Activated CD8-positive, alpha-beta T cell treated with anti-CD3 and anti-CD28 coated beads, Interleukin-2, amount 10 ng/mL, durations not matched to agents 7 days and 5 days (primary cell): ENCODE measurements at regions not wholly inside any gene's neighbourhood (a gene's known extent, or its start where the extent isn't known, plus 50 kb on each side); places are given as distances from the start of the nearest gene placed in this dataset.
"Not testable (repeated sequence)": the region's sequence is repeated elsewhere in the genome, so short reads cannot be mapped to it uniquely, and the experiment has no call there.

Experiments used
- ATAC-seq: fragments of 150-1000 bp; cut with Tn5 transposase; one replicate; pipeline ENCODE4 v1.10.0; 2021; ENCODE audit warnings: moderate library complexity
- CTCF ChIA-PET: fragments of 350-600 bp; sonication (Branson Sonifier 250); formaldehyde crosslinking; loops from one replicate; lab custom pipeline; 2021; ENCODE audit warnings: antibody characterized with exemption; lab: Charles Lee
- POLR2A ChIA-PET: fragments of 350-600 bp; sonication (Branson Sonifier 250); formaldehyde crosslinking; loops from one replicate; lab custom pipeline; 2021; ENCODE audit warnings: antibody characterized with exemption; lab: Charles Lee
- DNase-seq: peaks from one replicate; pipeline ENCODE4 v3.0.0-alpha.2; 2020
- H3K27ac Mint-ChIP-seq: one replicate; pipeline ENCODE4 v1.8.0; 2021; ENCODE audit warnings: mild to moderate bottlenecking, mixed read lengths
- H3K27me3 Mint-ChIP-seq: one replicate; pipeline ENCODE4 v1.8.0; 2021; ENCODE audit warnings: low read depth, mixed read lengths
- H3K36me3 Mint-ChIP-seq: one replicate; pipeline ENCODE4 v1.8.0; 2021; ENCODE audit warnings: low read depth, mixed read lengths
- H3K4me1 Mint-ChIP-seq: one replicate; pipeline ENCODE4 v1.8.0; 2021; ENCODE audit warnings: low read depth, mixed read lengths
- H3K4me3 Mint-ChIP-seq: one replicate; pipeline ENCODE4 v1.8.0; 2021; ENCODE audit warnings: mild to moderate bottlenecking, mixed read lengths
- H3K9me3 Mint-ChIP-seq: one replicate; pipeline ENCODE4 v1.8.0; 2022; ENCODE audit warnings: mixed read lengths; ENCODE audit not compliant: insufficient read depth

- Mint-ChIP-seq H3K27me3 (no peaks in the 10 kb centered on the region), H3K9me3 (no peaks in the 10 kb centered on the region), H3K36me3 (no peaks in the 10 kb centered on the region), H3K4me3 (no peak overlapping the region), H3K27ac (no peak overlapping the region), H3K4me1 (no peaks in the 10 kb centered on the region)
- no peak for DNase-seq
- CTCF ChIA-PET, result interaction anchor here (0.6 to 4.3 kb wide), 8 partner anchors 8 to 676 kb away, joined by 3 to 25 read pairs (median 4); no protein-coding TSS in a partner anchor
- ATAC-seq, result no peak
- POLR2A ChIA-PET, result no interaction called here
Observed at GRCh38 chr2:14902953-14903352, 270.4 kb downstream of the LRATD1 start.

DNA sequence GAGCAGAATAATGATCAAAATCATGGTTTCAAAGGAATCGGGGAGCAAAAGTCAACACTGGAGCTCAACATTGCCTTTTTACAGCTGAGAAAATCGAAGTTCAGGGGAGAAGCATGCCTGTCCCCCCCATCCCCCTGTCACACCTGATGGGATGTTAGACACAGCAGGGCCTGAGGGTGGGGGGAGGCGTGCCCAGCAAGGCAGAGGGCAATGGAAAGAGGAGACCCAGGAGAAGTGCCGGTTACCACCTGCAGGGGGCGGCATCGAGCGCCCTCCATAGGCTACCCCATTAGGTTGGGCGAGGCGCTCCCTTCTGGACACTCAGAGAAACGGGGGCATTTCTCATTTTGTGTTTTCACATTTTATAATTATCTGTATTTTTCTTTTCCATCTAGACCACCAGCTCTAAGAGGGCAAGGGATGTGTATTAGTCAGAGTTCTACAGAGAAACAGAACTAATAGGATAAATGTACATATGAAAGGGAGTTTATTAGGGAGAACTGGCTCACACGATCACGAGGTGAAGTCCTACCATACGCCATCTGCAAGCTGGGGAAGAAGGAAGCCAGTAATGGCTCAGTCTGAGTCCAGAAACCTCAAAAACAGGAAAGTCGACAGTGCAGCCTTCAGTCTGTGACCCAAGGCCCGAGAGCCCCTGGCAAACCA is 271.3 kb downstream of the LRATD1 start:
- Mint-ChIP-seq H3K9me3 (no peaks in the 10 kb centered on the region), H3K27ac (no peak overlapping the region), H3K36me3 (no peaks in the 10 kb centered on the region), H3K4me1 (no peaks in the 10 kb centered on the region), H3K27me3 (no peaks in the 10 kb centered on the region), H3K4me3 (no peak overlapping the region)
- ATAC-seq, result peak; percentile 98
- POLR2A ChIA-PET, result interaction anchor here (0.6 kb wide), 1 partner anchor 191 kb away, joined by 3 read pairs; no protein-coding TSS in a partner anchor
- CTCF ChIA-PET, result interaction anchor here (0.6 to 4.3 kb wide), 10 partner anchors 9 to 675 kb away, joined by 3 to 25 read pairs (median 4); no protein-coding TSS in a partner anchor
- peak; percentile 70 for DNase-seq

- H3K27me3 Mint-ChIP-seq, H3K9me3 Mint-ChIP-seq, ATAC-seq, H3K4me3 Mint-ChIP-seq, H3K4me1 Mint-ChIP-seq, POLR2A ChIA-PET, DNase-seq, H3K36me3 Mint-ChIP-seq, H3K27ac Mint-ChIP-seq: not testable (repeated sequence)
- CTCF ChIA-PET, result interaction anchor here (0.6 to 4.3 kb wide), 6 partner anchors 10 to 672 kb away, joined by 3 to 25 read pairs (median 5); no protein-coding TSS in a partner anchor
Observed at GRCh38 chr2:14904378-14904777, 271.9 kb downstream of the LRATD1 start.

DNA sequence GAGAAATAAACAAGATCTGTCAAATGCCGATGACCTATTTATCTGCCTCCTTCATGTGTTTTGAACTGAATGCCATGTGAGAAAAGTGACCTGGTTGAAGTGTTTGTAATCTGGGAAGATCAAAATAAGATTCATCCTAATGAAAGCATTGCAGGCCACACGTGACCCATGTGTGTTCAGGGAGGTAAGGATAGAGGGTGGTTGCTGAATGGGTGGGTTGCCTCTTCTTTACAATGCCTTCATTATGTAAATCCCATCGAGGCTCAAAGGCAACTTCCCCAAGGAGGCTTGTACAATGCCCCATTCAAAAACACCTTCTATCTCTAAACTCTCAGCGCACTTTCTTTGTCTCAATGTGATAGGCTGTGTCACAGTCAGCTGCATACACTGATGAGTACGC is 273.1 kb downstream of the LRATD1 start:
- Mint-ChIP-seq H3K27ac (no peak overlapping the region), H3K36me3 (no peaks in the 10 kb centered on the region), H3K27me3 (no peaks in the 10 kb centered on the region), H3K9me3 (no peaks in the 10 kb centered on the region), H3K4me1 (no peaks in the 10 kb centered on the region), H3K4me3 (no peak overlapping the region)
- POLR2A ChIA-PET, result no interaction called here
- DNase-seq, result no peak
- ATAC-seq, result no peak
- CTCF ChIA-PET, result no interaction called here

GRCh38 chr2:14907014-14907612 is 274.6 kb downstream of the LRATD1 start:
- ChIA-PET CTCF (no interaction called here), POLR2A (no interaction called here)
- no peak overlapping the region for H3K4me3 Mint-ChIP-seq
- H3K36me3 Mint-ChIP-seq, result no peaks in the 10 kb centered on the region
- H3K9me3 Mint-ChIP-seq, result no peaks in the 10 kb centered on the region
- H3K4me1 Mint-ChIP-seq, result no peaks in the 10 kb centered on the region
- DNase-seq (no peak), ATAC-seq (no peak)
- no peaks in the 10 kb centered on the region for H3K27me3 Mint-ChIP-seq
- H3K27ac Mint-ChIP-seq, result no peak overlapping the region

- no peak for DNase-seq
- H3K9me3 Mint-ChIP-seq, result no peaks in the 10 kb centered on the region
Observed at GRCh38 chr2:14909795-14910194, 277.3 kb downstream of the LRATD1 start.

GRCh38 chr2:14910654-14911053 is 278.1 kb downstream of the LRATD1 start:
- ChIA-PET POLR2A (no interaction called here), CTCF (no interaction called here)
- DNase-seq (no peak), ATAC-seq (no peak)
- H3K27me3 Mint-ChIP-seq, result no peaks in the 10 kb centered on the region
- no peaks in the 10 kb centered on the region for H3K36me3 Mint-ChIP-seq
- no peak overlapping the region for H3K4me3 Mint-ChIP-seq
- no peaks in the 10 kb centered on the region for H3K4me1 Mint-ChIP-seq
- H3K27ac Mint-ChIP-seq, result no peak overlapping the region
- no peaks in the 10 kb centered on the region for H3K9me3 Mint-ChIP-seq

More at GRCh38 chr2:14909795-14910194, 277.3 kb downstream of the LRATD1 start:
- H3K4me1 Mint-ChIP-seq, result no peaks in the 10 kb centered on the region
- POLR2A ChIA-PET, result no interaction called here
- no peaks in the 10 kb centered on the region for H3K27me3 Mint-ChIP-seq
- H3K27ac Mint-ChIP-seq, result no peak overlapping the region
- H3K4me3 Mint-ChIP-seq, result no peak overlapping the region
- ATAC-seq, result no peak
- CTCF ChIA-PET, result no interaction called here
- H3K36me3 Mint-ChIP-seq, result no peaks in the 10 kb centered on the region

DNA sequence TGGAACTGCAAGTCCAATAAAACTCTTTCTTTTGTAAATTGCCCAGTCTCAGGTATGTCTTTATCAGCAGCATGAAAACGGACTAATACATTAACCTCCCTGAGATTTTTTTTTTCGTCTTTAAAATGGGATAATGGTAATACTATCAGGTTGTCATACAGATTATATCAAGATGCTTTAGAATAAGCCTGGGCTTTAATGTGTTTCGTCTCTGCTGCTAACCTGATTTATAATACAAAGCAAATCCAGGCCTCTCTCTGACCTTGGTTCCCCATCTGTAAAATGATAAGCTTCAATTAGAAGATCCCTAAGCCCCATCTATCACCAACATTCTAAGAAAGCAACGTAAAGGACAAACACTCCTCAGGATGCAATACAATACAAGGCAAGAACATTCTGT is 283.5 kb downstream of the LRATD1 start:
- ATAC-seq (no peak), DNase-seq (no peak)
- Mint-ChIP-seq H3K4me1 (no peaks in the 10 kb centered on the region), H3K36me3 (no peaks in the 10 kb centered on the region), H3K27me3 (peaks cover 2% of the 10 kb centered on the region), H3K27ac (no peak overlapping the region), H3K9me3 (no peaks in the 10 kb centered on the region), H3K4me3 (no peak overlapping the region)
- ChIA-PET POLR2A (no interaction called here), CTCF (interaction anchor here (1.6 kb wide), 1 partner anchor 12 kb away, joined by 6 read pairs; no protein-coding TSS in a partner anchor)

GRCh38 chr2:14923820-14924580 is 291.5 kb downstream of the LRATD1 start:
- Mint-ChIP-seq H3K27ac (no peak overlapping the region), H3K27me3 (no peaks in the 10 kb centered on the region), H3K36me3 (no peaks in the 10 kb centered on the region), H3K4me1 (no peaks in the 10 kb centered on the region), H3K4me3 (no peak overlapping the region), H3K9me3 (no peaks in the 10 kb centered on the region)
- ChIA-PET CTCF (no interaction called here), POLR2A (no interaction called here)
- DNase-seq, result no peak
- no peak for ATAC-seq

GRCh38 chr2:14925471-14925870 is 293.0 kb downstream of the LRATD1 start:
- DNase-seq (no peak), ATAC-seq (no peak)
- CTCF ChIA-PET, result no interaction called here
- POLR2A ChIA-PET, result no interaction called here
- Mint-ChIP-seq H3K4me3 (no peak overlapping the region), H3K9me3 (no peaks in the 10 kb centered on the region), H3K4me1 (no peaks in the 10 kb centered on the region), H3K27me3 (no peaks in the 10 kb centered on the region), H3K36me3 (no peaks in the 10 kb centered on the region), H3K27ac (no peak overlapping the region)

GRCh38 chr2:14927021-14927564 is 294.6 kb downstream of the LRATD1 start:
- DNase-seq (no peak), ATAC-seq (no peak)
- no peak overlapping the region for H3K4me3 Mint-ChIP-seq
- no peak overlapping the region for H3K27ac Mint-ChIP-seq
- no peaks in the 10 kb centered on the region for H3K9me3 Mint-ChIP-seq
- ChIA-PET POLR2A (no interaction called here), CTCF (no interaction called here)
- H3K4me1 Mint-ChIP-seq, result no peaks in the 10 kb centered on the region
- H3K27me3 Mint-ChIP-seq, result no peaks in the 10 kb centered on the region
- H3K36me3 Mint-ChIP-seq, result no peaks in the 10 kb centered on the region
